Suprapubic skin (tissue), 4 donors: ENCODE measurements at regions not wholly inside any gene's neighbourhood (a gene's known extent, or its start where the extent isn't known, plus 50 kb on each side); places are given as distances from the start of the nearest gene placed in this dataset.
"Not testable (repeated sequence)": the region's sequence is repeated elsewhere in the genome, so short reads cannot be mapped to it uniquely, and the experiment has no call there.

Experiments used
- DNase-seq, 2 donors: peaks; one replicate each; pipeline ENCODE4 v3.0.0-alpha.2; 2019; ENCODE audit warnings: low spot score in 2 of 2
- H3K27ac ChIP-seq: fragments of 200-600 bp; sonication (generic); one replicate; pipeline ENCODE4 v1.5.1; 2019
- H3K27me3 ChIP-seq: fragments of 200-600 bp; sonication (generic); one replicate; pipeline ENCODE4 v1.5.1; 2019
- H3K36me3 ChIP-seq: fragments of 200-600 bp; sonication (generic); one replicate; pipeline ENCODE4 v1.5.1; 2019
- H3K4me1 ChIP-seq: fragments of 200-600 bp; sonication (generic); one replicate; pipeline ENCODE4 v1.5.1; 2019
- H3K4me3 ChIP-seq: fragments of 200-600 bp; sonication (generic); one replicate; pipeline ENCODE4 v1.5.1; 2019; ENCODE audit warnings: mild to moderate bottlenecking
- H3K9me3 ChIP-seq: fragments of 200-600 bp; sonication (generic); one replicate; pipeline ENCODE4 v1.5.1; 2019
- EP300 ChIP-seq: sonication (generic); formaldehyde crosslinking; IDR thresholded peaks from one replicate; pipeline ENCODE4 v1.6.1; 2017; ENCODE audit warnings: antibody characterized with exemption
- POLR2A ChIP-seq, 2 donors: fragments of 450-650 bp; IDR thresholded peaks; one replicate each; pipeline ENCODE4 v1.6.1; 2017; ENCODE audit warnings: antibody characterized with exemption in 2 of 2, mild to moderate bottlenecking in 2 of 2, moderate library complexity in 2 of 2
- POLR2AphosphoS5 ChIP-seq, 3 donors: sonication (generic); formaldehyde crosslinking; IDR thresholded peaks; one replicate each; pipeline ENCODE4 v1.6.1; 2017; ENCODE audit warnings: antibody characterized with exemption in 3 of 3
- WGBS: methylation state at CpG from one replicate; pipeline ENCODE4 v1.1.5; 2018; 5-methylcytosine and 5-hydroxymethylcytosine counted together
- TF ChIP-seq, protein P1 (sequence below), 2 donors: fragments of 200-600 bp in 1 of 2; fragments of 450-650 bp in 1 of 2; sonication (generic) in 1 of 2; IDR thresholded peaks; one replicate each; pipeline ENCODE4 v1.5.1; 2016 to 2019; ENCODE audit warnings: antibody characterized with exemption in 2 of 2, mild to moderate bottlenecking in 1 of 2, moderate library complexity in 1 of 2

- WGBS = 87% methylated on average over 1 of the region's 1 CpG
- no peaks in the 10 kb centered on the region for H3K36me3 ChIP-seq
- no peaks in the 10 kb centered on the region for H3K27me3 ChIP-seq
- no peak overlapping the region for H3K4me3 ChIP-seq
- H3K27ac ChIP-seq = no peak overlapping the region
- no peak for DNase-seq
- H3K9me3 ChIP-seq = peaks cover 11% of the 10 kb centered on the region
- TF ChIP-seq POLR2AphosphoS5 (IDR thresholded peaks at IDR 0.05) = no peak
- TF ChIP-seq EP300 = no peak
- TF ChIP-seq, protein P1, sequence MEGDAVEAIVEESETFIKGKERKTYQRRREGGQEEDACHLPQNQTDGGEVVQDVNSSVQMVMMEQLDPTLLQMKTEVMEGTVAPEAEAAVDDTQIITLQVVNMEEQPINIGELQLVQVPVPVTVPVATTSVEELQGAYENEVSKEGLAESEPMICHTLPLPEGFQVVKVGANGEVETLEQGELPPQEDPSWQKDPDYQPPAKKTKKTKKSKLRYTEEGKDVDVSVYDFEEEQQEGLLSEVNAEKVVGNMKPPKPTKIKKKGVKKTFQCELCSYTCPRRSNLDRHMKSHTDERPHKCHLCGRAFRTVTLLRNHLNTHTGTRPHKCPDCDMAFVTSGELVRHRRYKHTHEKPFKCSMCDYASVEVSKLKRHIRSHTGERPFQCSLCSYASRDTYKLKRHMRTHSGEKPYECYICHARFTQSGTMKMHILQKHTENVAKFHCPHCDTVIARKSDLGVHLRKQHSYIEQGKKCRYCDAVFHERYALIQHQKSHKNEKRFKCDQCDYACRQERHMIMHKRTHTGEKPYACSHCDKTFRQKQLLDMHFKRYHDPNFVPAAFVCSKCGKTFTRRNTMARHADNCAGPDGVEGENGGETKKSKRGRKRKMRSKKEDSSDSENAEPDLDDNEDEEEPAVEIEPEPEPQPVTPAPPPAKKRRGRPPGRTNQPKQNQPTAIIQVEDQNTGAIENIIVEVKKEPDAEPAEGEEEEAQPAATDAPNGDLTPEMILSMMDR (IDR thresholded peaks at IDR 0.05) = no peak
- no peak for TF ChIP-seq POLR2A (IDR thresholded peaks at IDR 0.05)
- no peaks in the 10 kb centered on the region for H3K4me1 ChIP-seq
These were observed 123.1 kb upstream of the FBXL17 start for GRCh38 chr5:108504974-108505373.

GRCh38 chr5:108503986-108504385, 122.1 kb upstream of the FBXL17 start:
- H3K27ac ChIP-seq = no peak overlapping the region
- peaks cover 11% of the 10 kb centered on the region for H3K9me3 ChIP-seq
- no peaks in the 10 kb centered on the region for H3K4me1 ChIP-seq
- TF ChIP-seq POLR2AphosphoS5 (IDR thresholded peaks at IDR 0.05) = no peak
- TF ChIP-seq, protein P1 (IDR thresholded peaks at IDR 0.05) = no peak
- TF ChIP-seq POLR2A (IDR thresholded peaks at IDR 0.05) = no peak
- no peak for TF ChIP-seq EP300
- DNase-seq = no peak
- H3K36me3 ChIP-seq = no peaks in the 10 kb centered on the region
- no peaks in the 10 kb centered on the region for H3K27me3 ChIP-seq
- 74% methylated on average over 2 of the region's 2 CpGs for WGBS
- H3K4me3 ChIP-seq = no peak overlapping the region

- not testable (repeated sequence) for DNase-seq, H3K27ac ChIP-seq, H3K9me3 ChIP-seq, H3K4me1 ChIP-seq, H3K27me3 ChIP-seq, H3K4me3 ChIP-seq, H3K36me3 ChIP-seq
- WGBS = 82% methylated on average over 3 of the region's 3 CpGs
These were observed 113.7 kb upstream of the FBXL17 start for GRCh38 chr5:108495615-108496014.

DNA sequence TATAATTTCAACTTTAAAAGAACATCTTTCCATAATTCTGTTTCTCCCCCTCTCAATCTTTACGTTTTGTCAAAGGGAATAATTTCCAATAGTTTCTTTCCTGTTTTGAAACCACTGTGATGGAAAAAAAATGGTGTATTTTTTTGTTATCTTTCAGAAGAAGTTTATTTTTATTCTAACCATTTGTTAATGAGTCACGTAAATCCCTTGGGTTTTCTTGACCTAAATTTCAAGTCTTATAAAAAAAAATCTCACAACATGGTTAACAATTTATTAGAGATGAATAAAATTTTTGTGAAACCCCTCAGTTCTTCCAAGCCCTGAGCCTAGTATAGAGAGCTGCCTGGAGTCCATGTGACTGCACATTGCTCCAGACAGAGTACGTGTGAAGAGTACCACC, 106.1 kb upstream of the FBXL17 start:
- H3K4me3 ChIP-seq = no peak overlapping the region
- TF ChIP-seq EP300 (no peak), POLR2A (IDR thresholded peaks at IDR 0.05) (no peak), POLR2AphosphoS5 (IDR thresholded peaks at IDR 0.05) (no peak)
- TF ChIP-seq, protein P1 (IDR thresholded peaks at IDR 0.05) = no peak
- 58% methylated on average over 3 of the region's 3 CpGs for WGBS
- H3K27me3 ChIP-seq = no peaks in the 10 kb centered on the region
- H3K9me3 ChIP-seq = no peaks in the 10 kb centered on the region
- no peak for DNase-seq
- no peak overlapping the region for H3K27ac ChIP-seq
- H3K36me3 ChIP-seq = no peaks in the 10 kb centered on the region
- H3K4me1 ChIP-seq = no peaks in the 10 kb centered on the region

DNA sequence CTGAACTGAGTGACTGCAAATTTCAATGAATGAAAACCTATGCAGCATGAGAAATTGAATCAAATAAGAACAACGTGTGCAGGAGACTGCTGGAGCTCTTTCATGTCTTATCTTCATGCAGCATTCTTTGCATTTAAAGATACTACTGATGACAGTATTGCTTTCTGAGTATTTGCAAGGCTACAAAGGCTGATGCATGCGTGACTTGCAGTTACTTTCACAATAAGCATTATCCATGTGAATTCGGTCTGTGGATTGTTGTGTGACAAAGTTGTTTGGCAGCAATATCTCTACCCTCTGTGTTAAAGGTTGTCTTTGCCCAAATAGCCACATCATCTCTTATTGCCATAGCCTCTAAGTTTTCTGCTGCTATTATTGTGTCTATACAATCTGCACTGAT, 102.1 kb upstream of the FBXL17 start:
- TF ChIP-seq EP300 = no peak
- TF ChIP-seq, protein P1 (IDR thresholded peaks at IDR 0.05) = no peak
- TF ChIP-seq POLR2AphosphoS5 (IDR thresholded peaks at IDR 0.05) = no peak
- no peak for TF ChIP-seq POLR2A (IDR thresholded peaks at IDR 0.05)
- DNase-seq = no peak
- H3K27ac ChIP-seq = no peak overlapping the region
- no peaks in the 10 kb centered on the region for H3K9me3 ChIP-seq
- no peaks in the 10 kb centered on the region for H3K36me3 ChIP-seq
- WGBS = 84% methylated on average over 3 of the region's 3 CpGs
- H3K4me1 ChIP-seq = peaks cover 3% of the 10 kb centered on the region
- no peak overlapping the region for H3K4me3 ChIP-seq
- H3K27me3 ChIP-seq = no peaks in the 10 kb centered on the region

DNA sequence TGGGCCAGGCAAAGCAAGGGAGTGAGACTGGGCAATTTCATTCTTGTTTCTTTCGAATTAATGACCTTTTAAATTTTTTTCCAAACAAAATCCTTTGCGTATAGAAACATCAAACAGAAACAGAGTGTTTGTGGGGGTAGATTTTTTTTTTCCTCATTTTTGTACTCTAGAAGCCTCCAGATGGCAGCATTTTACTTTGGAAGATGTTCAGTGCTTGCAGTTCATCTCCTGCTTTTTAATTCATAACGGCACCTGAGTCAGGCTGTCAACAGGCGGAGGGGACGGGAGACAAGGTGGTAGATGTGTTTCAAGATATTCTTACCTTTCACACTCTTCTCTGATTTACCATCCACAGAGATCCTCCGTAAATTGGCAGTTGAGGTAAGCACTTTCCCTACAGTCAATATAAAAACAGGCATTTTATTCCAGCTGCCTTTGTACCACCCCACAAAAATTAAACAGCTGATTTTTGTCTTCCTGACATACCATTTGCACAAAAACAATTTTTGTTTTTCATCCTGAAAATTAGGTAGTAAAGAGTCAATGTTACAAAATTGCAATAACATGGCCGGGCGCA, 99.5 kb upstream of the FBXL17 start:
- TF ChIP-seq, protein P1 (IDR thresholded peaks at IDR 0.05) = no peak
- TF ChIP-seq EP300 = no peak
- no peak for TF ChIP-seq POLR2AphosphoS5 (IDR thresholded peaks at IDR 0.05)
- no peak for TF ChIP-seq POLR2A (IDR thresholded peaks at IDR 0.05)
- DNase-seq = no peak
- WGBS = 34% methylated on average over 8 of the region's 8 CpGs

More for the DNA sequence above, 99.5 kb upstream of the FBXL17 start:
- Histone ChIP-seq H3K4me3 (no peak overlapping the region), H3K4me1 (peaks cover 3% of the 10 kb centered on the region), H3K9me3 (no peaks in the 10 kb centered on the region), H3K27me3 (no peaks in the 10 kb centered on the region), H3K36me3 (no peaks in the 10 kb centered on the region), H3K27ac (no peak overlapping the region)
